IMR-90 (cell line): ENCODE measurements at regions not wholly inside any gene's neighbourhood (a gene's known extent, or its start where the extent isn't known, plus 50 kb on each side); places are given as distances from the start of the nearest gene placed in this dataset.

Experiments
- ATAC-seq: fragments of 200-7000 bp; cut with Tn5 transposase; 2 replicates; pipeline ENCODE4 v1.9.1; 2020; ENCODE audit warnings: low read depth, mild to moderate bottlenecking, moderate library complexity
- BruUV-seq: library from RNA; stranded (reverse); fragments of 400-500 nt; replicated peaks from 2 replicates; lab custom pipeline; 2021; lab: Mats Ljungman, UMichigan
- CTCF ChIA-PET: fragments of 300-600 bp; formaldehyde crosslinking; extraction: SDS; loops from one replicate; lab custom pipeline; 2021; ENCODE audit warnings: antibody characterized with exemption; lab: Yijun Ruan, JAX
- POLR2A ChIA-PET: fragments of 300-600 bp; sonication (Branson Sonifier 250); formaldehyde crosslinking; loops from one replicate; lab custom pipeline; 2022; ENCODE audit warnings: antibody characterized with exemption; ENCODE audit not compliant: unreplicated experiment; lab: Charles Lee
- DNase-seq: peaks from one replicate; pipeline ENCODE4 v3.0.0; 2013
- H2AFZ ChIP-seq: replicated peaks from 2 replicates; pipeline ENCODE3; 2013; ENCODE audit warnings: low read length, mild to moderate bottlenecking; ENCODE audit not compliant: poor library complexity
- H2AK5ac ChIP-seq: 2 replicates; pipeline ENCODE4 v1.6.1; 2013; ENCODE audit warnings: low read depth, low read length, inconsistent platforms
- H2AK9ac ChIP-seq: replicated peaks from 2 replicates; pipeline ENCODE3; 2013; ENCODE audit warnings: mild to moderate bottlenecking, low read depth, low read length, moderate library complexity; ENCODE audit not compliant: poor library complexity
- H2BK120ac ChIP-seq: 2 replicates; pipeline ENCODE4 v1.6.1; 2013; ENCODE audit warnings: low read depth, low read length, inconsistent platforms
- H2BK15ac ChIP-seq: 3 replicates; pipeline ENCODE4 v1.6.1; 2013; ENCODE audit warnings: low read depth, low read length, inconsistent platforms
- H2BK20ac ChIP-seq: 2 replicates; pipeline ENCODE4 v1.6.1; 2013; ENCODE audit warnings: low read depth, mild to moderate bottlenecking, inconsistent platforms, low read length, moderate library complexity
- H2BK5ac ChIP-seq: 2 replicates; pipeline ENCODE4 v1.6.1; 2013; ENCODE audit warnings: mild to moderate bottlenecking, low read depth, low read length, inconsistent platforms; ENCODE audit not compliant: poor library complexity, severe bottlenecking
- H3K14ac ChIP-seq: replicated peaks from 2 replicates; pipeline ENCODE4 v1.6.1; 2013; ENCODE audit warnings: low read depth, low read length, inconsistent platforms
- H3K18ac ChIP-seq: 2 replicates; pipeline ENCODE4 v1.6.1; 2013; ENCODE audit warnings: low read depth, low read length, control low read depth
- H3K23ac ChIP-seq: 2 replicates; pipeline ENCODE4 v1.6.1; 2013; ENCODE audit warnings: low read depth, low read length, inconsistent platforms
- H3K27ac ChIP-seq: 2 replicates; pipeline ENCODE4 v1.5.1; 2013; ENCODE audit warnings: mild to moderate bottlenecking, control low read depth, low read length; ENCODE audit not compliant: insufficient read depth
- H3K27me3 ChIP-seq: 2 replicates; pipeline ENCODE4 v1.6.1; 2013; ENCODE audit warnings: low read length; ENCODE audit not compliant: control insufficient read depth, insufficient read depth
- H3K36me3 ChIP-seq: 2 replicates; pipeline ENCODE4 v1.6.1; 2013; ENCODE audit warnings: low read length, mixed read lengths; ENCODE audit not compliant: control insufficient read depth, insufficient read depth
- H3K4ac ChIP-seq: 2 replicates; pipeline ENCODE4 v1.6.1; 2013; ENCODE audit warnings: low read depth, low read length, inconsistent platforms
- H3K4me1 ChIP-seq: 2 replicates; pipeline ENCODE4 v1.6.1; 2013; ENCODE audit warnings: low read length, mixed read lengths; ENCODE audit not compliant: control insufficient read depth, insufficient read depth
- H3K4me2 ChIP-seq: 2 replicates; pipeline ENCODE4 v1.6.1; 2013; ENCODE audit warnings: low read depth, mild to moderate bottlenecking, control low read depth, low read length, moderate library complexity
- H3K4me3 ChIP-seq: 2 replicates; pipeline ENCODE4 v1.5.1; 2013; ENCODE audit warnings: low read depth, mild to moderate bottlenecking, control low read depth, low read length, moderate library complexity; ENCODE audit not compliant: insufficient read depth
- H3K56ac ChIP-seq: 2 replicates; pipeline ENCODE4 v1.6.1; 2013; ENCODE audit warnings: low read length, inconsistent platforms; ENCODE audit not compliant: insufficient read depth; ENCODE audit errors: extremely low read depth
- H3K79me1 ChIP-seq, 2 experiments: 2 replicates each; pipeline ENCODE4 v1.6.1; 2013; ENCODE audit warnings: low read length in 2 of 2, inconsistent platforms in 1 of 2, low read depth in 1 of 2
- H3K9ac ChIP-seq: 2 replicates; pipeline ENCODE4 v1.6.1; 2013; ENCODE audit warnings: low read depth, low read length, control low read depth
- H3K9me1 ChIP-seq: 2 replicates; pipeline ENCODE4 v1.6.1; 2013; ENCODE audit warnings: low read length, inconsistent platforms; ENCODE audit not compliant: insufficient read depth
- H3K9me3 ChIP-seq: 2 replicates; pipeline ENCODE4 v1.6.1; 2013; ENCODE audit warnings: low read length; ENCODE audit not compliant: control insufficient read depth, insufficient read depth
- H4K20me1 ChIP-seq: 2 replicates; pipeline ENCODE4 v1.6.1; 2013; ENCODE audit warnings: low read length, inconsistent platforms; ENCODE audit not compliant: insufficient read depth
- H4K5ac ChIP-seq: 2 replicates; pipeline ENCODE4 v1.6.1; 2013; ENCODE audit warnings: mild to moderate bottlenecking, low read depth, low read length, control low read depth
- H4K8ac ChIP-seq, 2 experiments: 2 replicates each; pipeline ENCODE4 v1.6.1; 2013; ENCODE audit warnings: low read depth in 2 of 2, low read length in 2 of 2, control low read depth in 1 of 2, inconsistent platforms in 1 of 2
- H4K91ac ChIP-seq: 2 replicates; pipeline ENCODE4 v1.6.1; 2013; ENCODE audit warnings: low read depth, low read length, inconsistent platforms; ENCODE audit not compliant: insufficient read depth
- CHD1 ChIP-seq: IDR thresholded peaks from 2 replicates; pipeline ENCODE4 v1.6.1; 2012; ENCODE audit warnings: low read depth, low read length, improper control_type of control experiment
- FOS ChIP-seq: fragments of 150-350 bp; IDR thresholded peaks from 2 replicates; pipeline ENCODE4 v1.6.1; 2016; ENCODE audit warnings: low read depth, low read length
- MAFK ChIP-seq: IDR thresholded peaks from 2 replicates; pipeline ENCODE4 v1.6.1; 2012; ENCODE audit warnings: low read depth, low read length, improper control_type of control experiment
- MAZ ChIP-seq: IDR thresholded peaks from 2 replicates; pipeline ENCODE4 v1.6.1; 2012; ENCODE audit warnings: low read depth, mild to moderate bottlenecking, low read length, improper control_type of control experiment, moderate library complexity, borderline replicate concordance
- MXI1 ChIP-seq: IDR thresholded peaks from 2 replicates; pipeline ENCODE4 v1.6.1; 2012; ENCODE audit warnings: low read depth, mild to moderate bottlenecking, low read length, moderate library complexity, borderline replicate concordance
- POLR2A ChIP-seq: IDR thresholded peaks from 2 replicates; pipeline ENCODE4 v1.6.1; 2012; ENCODE audit warnings: mild to moderate bottlenecking, low read depth, low read length
- WGBS, 2 experiments: methylation state at CpG; one replicate each; pipeline versions ENCODE4 v1.1.5 to v1.1.7; 2013; ENCODE audit warnings: missing lambda C conversion rate in 2 of 2; ENCODE audit not compliant: insufficient read length in 1 of 2; ENCODE audit errors: extremely low coverage in 2 of 2; 5-methylcytosine and 5-hydroxymethylcytosine counted together
- dilution Hi-C: fragments of 300-500 bp; cut with HindIII; formaldehyde crosslinking; loops from one replicate; pipeline ENCODE4 v1.14.3; 2018; ENCODE audit warnings: low sequenced_read_pairs; ENCODE audit not compliant: unreplicated experiment
- in situ Hi-C: fragments of 300-500 bp; cut with MboI; formaldehyde crosslinking; loops from 3 replicates; pipeline ENCODE4 v1.14.3; 2019; ENCODE audit warnings: low sequenced_read_pairs, inconsistent platforms, mixed read lengths
- intact Hi-C: fragments of 100-400 bp; cut with micrococcal nuclease; formaldehyde crosslinking; loops from 2 replicates; pipeline ENCODE4 v1.10.0; 2022

DNA sequence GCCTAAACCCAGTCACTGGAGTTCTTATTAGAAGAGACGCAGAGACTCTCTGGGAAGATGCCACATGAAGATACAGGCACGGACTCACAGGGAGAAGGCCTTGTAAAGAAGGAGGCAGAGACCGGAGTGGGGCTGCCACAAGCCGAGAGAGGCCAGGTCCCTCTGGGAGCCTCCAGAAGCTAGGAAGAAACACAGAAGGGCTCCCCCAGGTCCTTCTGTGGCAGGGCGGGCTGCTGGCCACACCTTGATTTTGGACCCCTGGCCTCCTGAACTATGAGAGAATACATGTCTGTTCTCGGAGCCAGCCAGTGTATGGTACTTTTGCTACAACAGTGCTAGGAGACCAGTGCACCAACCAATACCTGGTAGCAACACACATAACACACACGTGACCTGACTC, 140.1 kb upstream of the SPACA7 start:
- no peak overlapping the region for H2BK5ac ChIP-seq
- dilution Hi-C loops, result no loop called here
- no peaks in the 10 kb centered on the region for H3K79me1 ChIP-seq

More for the DNA sequence above, 140.1 kb upstream of the SPACA7 start:
- no peaks in the 10 kb centered on the region for H3K36me3 ChIP-seq
- no peak overlapping the region for H2BK120ac ChIP-seq
- H3K27ac ChIP-seq, result no peak overlapping the region
- H3K18ac ChIP-seq, result no peak overlapping the region
- H3K14ac ChIP-seq, result no peak overlapping the region
- no peak overlapping the region for H3K23ac ChIP-seq
- H3K27me3 ChIP-seq, result no peaks in the 10 kb centered on the region
- no peak overlapping the region for H4K91ac ChIP-seq
- ATAC-seq (no peak), DNase-seq (no peak)
- no peak overlapping the region for H2BK15ac ChIP-seq
- no peaks in the 10 kb centered on the region for H4K20me1 ChIP-seq
- no peak overlapping the region for H3K56ac ChIP-seq
- no peaks in the 10 kb centered on the region for H3K4me1 ChIP-seq
- no peak overlapping the region for H2AFZ ChIP-seq
- TF ChIP-seq POLR2A (no peak), CHD1 (no peak), FOS (no peak), MAFK (no peak), MAZ (no peak), MXI1 (no peak)
- in situ Hi-C loops (no loop called here), intact Hi-C loops (no loop called here)
- no peak overlapping the region for H2BK20ac ChIP-seq
- no peak overlapping the region for H3K4me3 ChIP-seq
- 51% methylated on average over 3 of the region's 7 CpGs; no CpG with 5 or more reads in 1 of the 2 experiments for WGBS, 2 experiments
- no peak overlapping the region for H2AK9ac ChIP-seq
- peaks cover 42% of the 10 kb centered on the region for H3K9me3 ChIP-seq
- H4K5ac ChIP-seq, result no peak overlapping the region
- H3K9ac ChIP-seq, result no peak overlapping the region
- BruUV-seq, result no TSS peak
- H2AK5ac ChIP-seq, result no peak overlapping the region
- no peak overlapping the region for H4K8ac ChIP-seq
- H3K4ac ChIP-seq, result no peak overlapping the region
- H3K9me1 ChIP-seq, result no peaks in the 10 kb centered on the region
- ChIA-PET POLR2A (no interaction called here), CTCF (no interaction called here)
- no peak overlapping the region for H3K4me2 ChIP-seq
